Forelimb muscle (tissue), 1 donor: ENCODE measurements at regions not wholly inside any gene's neighbourhood (a gene's known extent, or its start where the extent isn't known, plus 50 kb on each side); places are given as distances from the start of the nearest gene placed in this dataset.
"Not testable (repeated sequence)": the region's sequence is repeated elsewhere in the genome, so short reads cannot be mapped to it uniquely, and the experiment has no call there.

ENCODE experiments used
- DNase-seq: peaks from one replicate; pipeline ENCODE4 v3.0.0-alpha.2; 2013; ENCODE audit warnings: low read depth

DNA sequence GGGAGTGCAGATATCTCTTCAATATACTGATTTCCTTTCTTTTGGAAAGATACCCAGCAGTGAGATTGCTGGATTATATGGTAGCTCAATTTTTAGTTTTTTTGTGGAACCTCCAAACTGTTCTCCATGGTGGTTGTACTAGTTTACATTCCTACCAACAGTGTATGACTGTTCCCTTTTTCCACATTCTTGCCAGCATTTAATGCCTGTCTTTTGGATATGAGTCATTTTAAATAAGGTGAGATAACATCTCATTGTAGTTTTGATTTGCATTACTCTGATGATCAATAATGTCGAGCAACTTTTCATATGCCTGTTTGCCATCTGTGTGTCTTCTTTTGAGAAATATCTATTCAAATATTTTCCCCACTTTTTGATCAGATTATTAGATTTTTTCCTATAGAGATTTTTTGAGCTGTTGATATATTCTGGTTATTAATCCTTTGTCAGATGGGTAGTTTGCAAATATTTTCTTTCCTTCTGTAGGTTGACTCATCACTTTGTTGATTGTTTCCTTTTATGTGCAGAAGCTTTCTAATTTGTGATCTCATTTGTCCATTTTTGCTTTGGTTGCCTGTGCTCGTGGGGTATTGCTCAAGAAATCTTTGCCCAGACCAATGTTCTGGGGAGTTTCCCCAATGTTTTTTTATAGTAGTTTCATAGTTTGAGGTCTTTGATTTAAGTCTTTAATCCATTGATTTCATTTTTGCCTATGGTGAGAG lies 552.7 kb downstream of the ZNF674 start:
- no peak for DNase-seq

DNA sequence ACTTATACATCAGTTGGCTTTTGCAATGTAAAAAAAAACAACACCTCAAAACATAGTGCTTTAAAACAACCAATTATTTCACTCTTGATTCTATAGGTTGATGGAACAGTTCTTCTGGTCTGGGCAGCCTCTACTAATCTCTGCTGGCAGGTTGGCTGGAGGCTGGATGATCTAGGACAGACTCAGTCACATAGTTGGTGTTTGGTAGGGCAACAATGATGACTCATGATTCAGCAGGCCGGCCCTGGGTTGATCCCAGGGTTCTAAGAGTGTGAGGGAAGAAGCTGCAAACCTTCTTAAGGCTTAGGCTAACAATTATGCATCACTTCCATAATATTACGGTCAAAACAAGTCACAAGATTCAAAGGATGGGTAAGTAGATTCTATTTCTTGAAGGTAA lies 558.2 kb downstream of the ZNF674 start:
- no peak for DNase-seq

DNA sequence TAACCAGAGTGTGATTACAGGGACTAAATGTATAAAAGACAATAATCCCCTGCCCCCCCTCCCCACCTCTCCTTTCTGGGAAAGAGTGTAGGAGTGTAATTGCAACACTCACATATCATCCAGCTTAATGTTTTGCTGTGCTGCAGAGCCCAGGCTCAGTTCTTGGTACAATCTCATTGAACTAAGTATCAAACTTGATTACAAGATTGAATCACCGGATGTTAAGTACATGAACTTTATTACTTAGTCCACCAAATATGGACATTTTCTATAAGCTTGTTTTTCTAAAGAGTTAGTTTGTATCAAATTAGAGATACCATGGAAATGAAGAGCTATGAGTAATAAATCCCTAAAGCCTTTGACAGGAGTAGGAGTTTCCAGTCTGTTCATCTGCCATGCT lies 559.1 kb downstream of the ZNF674 start:
- no peak for DNase-seq

DNA sequence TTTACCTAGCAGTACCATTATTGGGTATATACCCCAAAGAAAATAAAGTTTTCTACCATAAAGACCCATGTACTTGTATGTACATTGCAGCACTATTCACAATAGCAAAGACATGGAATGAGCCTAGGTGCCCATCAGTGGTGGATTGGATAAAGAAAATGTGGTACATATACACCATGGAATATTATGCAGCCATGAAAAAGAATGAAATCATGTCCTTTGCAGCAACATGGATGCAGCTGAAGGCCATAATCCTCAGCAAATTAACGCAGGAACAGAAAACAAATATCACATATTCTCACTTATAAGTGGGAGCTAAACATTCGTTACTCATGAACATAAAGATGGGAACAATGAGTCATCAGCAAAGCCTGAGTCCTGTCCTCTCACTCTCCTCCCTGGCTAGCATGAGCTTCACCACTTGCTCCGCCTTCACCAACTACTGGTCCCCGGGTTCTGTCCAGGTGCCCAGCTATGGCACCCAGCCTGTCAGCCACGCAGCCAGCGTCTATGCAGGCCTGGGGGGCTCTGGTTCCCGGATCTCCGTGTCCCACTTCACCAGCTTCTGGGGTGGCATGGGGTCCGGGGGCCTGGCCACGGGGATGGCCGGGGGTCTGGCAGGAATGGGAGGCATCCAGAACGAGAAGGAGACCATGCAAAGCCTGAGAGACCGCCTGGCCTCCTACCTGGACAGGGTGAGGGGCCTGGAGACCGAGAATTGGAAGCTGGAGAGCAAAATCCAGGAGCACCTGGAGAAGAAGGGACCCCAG lies 562.1 kb downstream of the ZNF674 start:
- not testable (repeated sequence) for DNase-seq

- DNase-seq: no peak
These were observed 564.5 kb downstream of the ZNF674 start for GRCh38 chrX:45980726-45981125.

- no peak for DNase-seq
These were observed 569.6 kb downstream of the ZNF674 start for GRCh38 chrX:45975633-45976032.

DNA sequence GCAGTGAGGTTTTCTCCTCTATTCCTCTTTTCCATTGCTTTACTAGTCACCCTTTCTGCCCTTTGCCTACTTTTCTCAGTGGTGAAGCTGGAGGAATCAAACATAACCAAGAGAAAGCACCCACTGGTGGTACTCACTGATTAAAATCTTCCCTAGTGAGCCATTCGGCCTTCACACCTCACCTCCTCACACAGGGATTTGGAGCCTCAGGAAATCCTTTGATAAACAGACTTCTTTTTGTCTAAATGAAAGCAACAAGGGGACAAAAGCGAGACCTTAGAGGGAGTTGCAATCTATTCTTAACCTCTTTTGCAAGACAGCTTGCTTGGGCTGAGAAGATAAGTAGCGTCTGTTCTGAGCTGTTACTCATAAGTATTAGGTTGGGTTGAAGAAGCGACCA lies 572.6 kb downstream of the ZNF674 start:
- no peak for DNase-seq

- no peak for DNase-seq
These were observed 585.7 kb downstream of the ZNF674 start for GRCh38 chrX:45959567-45959966.

- DNase-seq: no peak
These were observed 588.9 kb downstream of the ZNF674 start for GRCh38 chrX:45956191-45956870.

GRCh38 chrX:45955661-45956060 lies 589.6 kb downstream of the ZNF674 start:
- no peak for DNase-seq

DNA sequence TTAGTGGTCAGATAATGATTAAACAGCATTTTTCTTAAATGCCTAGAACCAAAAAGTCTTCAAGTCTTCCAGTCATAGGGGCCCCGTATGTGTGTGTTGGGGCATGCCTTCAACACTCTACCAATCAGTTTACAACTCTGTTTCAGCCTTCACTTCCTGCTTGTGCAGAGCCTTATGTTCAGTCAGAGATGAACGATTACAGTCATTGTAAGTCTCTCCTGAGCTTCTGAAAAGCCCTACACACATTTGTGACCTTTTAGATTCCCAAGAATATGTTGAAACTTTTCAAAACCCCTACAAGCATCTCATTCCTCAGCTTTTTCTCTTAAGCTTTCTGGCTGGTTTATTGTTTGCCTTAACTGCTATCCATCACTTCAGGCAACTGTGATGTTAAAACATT lies 591.2 kb downstream of the ZNF674 start:
- no peak for DNase-seq

DNA sequence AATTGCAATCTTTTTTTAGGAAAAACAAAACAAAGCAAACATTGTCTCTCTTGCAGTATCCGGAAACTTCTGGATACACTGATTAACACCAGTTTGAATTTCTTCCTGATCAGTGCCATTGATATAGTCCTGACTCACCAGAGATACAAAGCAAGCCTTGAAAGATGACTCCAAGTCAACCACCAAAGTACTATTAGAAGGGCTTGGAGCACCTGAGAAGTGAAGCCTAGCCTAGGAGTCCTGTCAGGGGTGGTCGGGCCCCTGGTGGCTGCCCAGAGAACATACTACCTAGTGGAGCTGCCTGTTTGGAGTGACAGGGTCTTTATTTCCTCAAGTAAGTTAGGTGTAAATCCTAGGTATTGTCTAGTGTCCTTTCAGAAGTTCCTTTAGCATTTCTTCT lies 593.2 kb downstream of the ZNF674 start:
- DNase-seq: no peak

- no peak for DNase-seq
These were observed 609.8 kb downstream of the ZNF674 start for GRCh38 chrX:45935408-45935807.

DNA sequence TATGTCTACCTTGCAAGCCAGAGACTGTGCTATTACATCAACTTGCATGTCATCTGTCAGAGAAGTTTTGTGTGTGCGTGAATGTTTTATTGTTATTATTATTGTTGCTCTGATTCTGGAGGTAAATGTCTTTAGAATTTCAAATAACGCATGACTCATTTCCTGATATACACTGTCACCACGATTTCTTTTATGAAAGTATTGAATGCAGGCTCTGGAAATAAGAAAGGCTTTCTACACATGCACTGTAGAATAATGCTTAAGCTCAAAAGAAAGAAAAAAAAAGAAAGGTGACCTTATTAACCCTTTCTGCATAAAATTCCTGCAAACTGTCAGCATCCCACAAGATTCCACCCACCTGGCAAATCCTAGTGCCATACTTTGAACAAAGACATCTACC lies 632.9 kb downstream of the ZNF674 start:
- no peak for DNase-seq

GRCh38 chrX:45907786-45908185 lies 637.4 kb downstream of the ZNF674 start:
- no peak for DNase-seq

- no peak for DNase-seq
These were observed 641.4 kb downstream of the ZNF674 start for GRCh38 chrX:45903781-45904201.

DNA sequence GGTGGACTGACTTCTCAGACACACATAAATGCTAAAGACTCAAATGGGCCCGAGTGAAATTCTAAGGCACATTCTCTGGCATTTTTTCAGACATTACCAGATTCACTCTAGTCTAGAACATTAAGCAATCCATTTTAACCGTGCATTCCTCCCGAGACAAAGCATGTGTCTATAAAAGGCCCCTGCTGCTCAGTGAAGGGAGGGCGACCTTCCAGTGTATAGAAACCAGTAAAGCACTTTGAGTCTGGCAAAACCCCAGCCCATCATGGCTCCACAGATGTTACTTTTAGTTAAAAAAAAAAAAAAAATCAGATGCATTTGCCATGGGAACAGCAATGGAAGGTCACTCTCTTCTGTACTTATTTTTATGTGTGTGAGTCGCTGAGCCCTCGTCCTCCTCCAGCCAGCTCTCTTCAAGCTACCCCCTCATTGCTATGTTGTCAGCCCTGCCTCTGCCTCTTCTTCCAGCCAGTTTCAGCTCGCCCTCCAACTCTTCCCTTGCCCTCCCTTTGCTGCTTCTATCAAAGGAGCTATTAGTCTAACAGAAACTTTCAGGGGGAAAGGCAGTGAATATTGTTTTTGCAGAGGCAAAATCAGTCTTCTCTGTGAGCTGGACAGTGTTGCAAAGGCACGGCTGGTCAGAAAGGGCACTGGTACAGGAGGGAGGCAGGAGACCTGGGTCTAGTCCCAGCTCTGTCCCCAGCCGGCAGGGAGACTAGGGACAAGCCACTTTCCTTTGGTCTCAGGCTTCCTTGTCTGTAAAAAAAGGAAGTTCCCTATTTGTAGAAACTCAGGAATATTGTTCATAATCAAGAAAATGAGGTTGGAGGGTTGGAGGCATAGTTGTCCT lies 644.2 kb downstream of the ZNF674 start:
- DNase-seq: no peak

DNA sequence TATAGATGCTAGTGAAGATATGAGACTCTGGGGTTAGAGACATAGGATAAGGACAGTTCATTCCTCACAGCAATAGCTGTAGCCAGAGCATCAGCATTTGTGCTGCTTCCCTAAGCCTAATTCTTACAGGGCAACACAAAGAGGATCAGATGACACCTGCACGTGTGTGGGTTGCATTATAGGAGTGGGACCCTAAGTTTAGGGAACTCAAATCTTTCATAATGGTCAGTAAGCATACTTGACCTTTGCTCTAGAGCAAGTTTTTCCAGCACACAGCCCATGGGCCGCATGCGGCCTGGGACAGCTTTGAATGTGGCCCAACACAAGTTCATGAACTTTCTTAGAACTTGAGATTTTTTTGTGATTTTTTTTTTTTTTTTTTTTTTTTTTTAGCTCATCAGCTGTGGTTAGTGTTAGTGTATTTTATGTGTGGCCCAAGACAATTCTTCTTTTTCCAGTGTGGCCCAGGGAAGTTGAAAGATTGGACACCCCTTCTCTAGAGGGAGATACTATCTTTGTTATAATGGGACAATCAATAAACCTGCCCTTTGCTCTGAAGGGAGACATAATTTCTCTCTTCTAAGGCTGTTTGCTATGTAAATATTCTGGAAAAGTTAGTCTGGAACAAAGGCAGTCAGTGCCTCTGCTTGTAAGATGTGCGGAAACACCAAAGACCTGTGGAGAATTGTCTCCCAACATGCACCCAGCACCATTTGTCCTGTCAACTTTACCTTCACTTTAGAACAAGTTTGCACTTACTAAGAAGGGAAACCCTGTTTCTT lies 650.2 kb downstream of the ZNF674 start:
- DNase-seq: no peak

DNA sequence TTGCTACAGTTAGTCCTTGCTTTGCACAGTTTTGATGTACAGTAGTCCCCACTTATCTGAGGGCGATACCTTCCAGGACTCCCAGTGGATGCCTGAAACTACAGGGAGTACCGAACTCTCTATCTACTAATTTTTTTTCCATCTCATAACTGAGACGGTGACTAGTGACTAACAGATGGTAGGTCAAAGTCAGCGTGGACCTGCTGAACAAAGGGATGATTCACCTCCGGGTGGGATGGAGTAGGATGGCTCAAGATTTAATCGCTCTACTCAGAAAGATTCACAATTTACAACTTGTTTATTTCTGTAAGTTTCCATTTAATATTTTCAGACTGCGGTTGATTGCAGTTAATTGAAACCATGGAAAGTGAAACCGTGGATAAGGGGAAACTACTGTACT lies 655.8 kb downstream of the ZNF674 start:
- DNase-seq: no peak

GRCh38 chrX:45888518-45888917 lies 656.7 kb downstream of the ZNF674 start:
- no peak for DNase-seq

GRCh38 chrX:45885931-45886330 lies 659.3 kb downstream of the ZNF674 start:
- DNase-seq: no peak
